Activated CD8-positive, alpha-beta T cell treated with anti-CD3 and anti-CD28 coated beads for 36 hours (primary cell): ENCODE measurements at regions not wholly inside any gene's neighbourhood (a gene's known extent, or its start where the extent isn't known, plus 50 kb on each side); places are given as distances from the start of the nearest gene placed in this dataset.
"Not testable (repeated sequence)": the region's sequence is repeated elsewhere in the genome, so short reads cannot be mapped to it uniquely, and the experiment has no call there.

ENCODE experiments used
- ATAC-seq: fragments of 200-7000 bp; cut with Tn5 transposase; one replicate; pipeline ENCODE4 v1.10.0; 2021; ENCODE audit warnings: mild to moderate bottlenecking, moderate library complexity
- CTCF ChIA-PET: fragments of 350-600 bp; sonication (Branson Sonifier 250); formaldehyde crosslinking; loops from one replicate; lab custom pipeline; 2021; ENCODE audit warnings: antibody characterized with exemption; lab: Charles Lee
- POLR2A ChIA-PET: fragments of 350-600 bp; sonication (Branson Sonifier 250); formaldehyde crosslinking; loops from one replicate; lab custom pipeline; 2021; ENCODE audit warnings: antibody characterized with exemption; lab: Charles Lee
- DNase-seq: peaks from one replicate; pipeline ENCODE4 v3.0.0-alpha.2; 2020
- H3K27ac Mint-ChIP-seq: one replicate; pipeline ENCODE4 v1.8.0; 2021; ENCODE audit warnings: mild to moderate bottlenecking, mixed read lengths
- H3K27me3 Mint-ChIP-seq: one replicate; pipeline ENCODE4 v1.8.0; 2021; ENCODE audit warnings: mixed read lengths
- H3K36me3 Mint-ChIP-seq: one replicate; pipeline ENCODE4 v1.8.0; 2021; ENCODE audit warnings: low read depth, mixed read lengths
- H3K4me1 Mint-ChIP-seq: one replicate; pipeline ENCODE4 v1.8.0; 2021; ENCODE audit warnings: low read depth, mixed read lengths
- H3K4me3 Mint-ChIP-seq: one replicate; pipeline ENCODE4 v1.8.0; 2021; ENCODE audit warnings: mild to moderate bottlenecking, moderate library complexity, mixed read lengths
- H3K9me3 Mint-ChIP-seq: one replicate; pipeline ENCODE4 v1.8.0; 2021; ENCODE audit warnings: mixed read lengths
- intact Hi-C: fragments of 100-400 bp; cut with micrococcal nuclease; formaldehyde crosslinking; loops from one replicate; pipeline ENCODE4 v1.10.0; 2022
- TF ChIP-seq, protein P1 (sequence below): fragments of 200-600 bp; IDR thresholded peaks from one replicate; pipeline ENCODE4 v1.8.0; 2022; ENCODE audit warnings: antibody characterized with exemption, mild to moderate bottlenecking

DNA sequence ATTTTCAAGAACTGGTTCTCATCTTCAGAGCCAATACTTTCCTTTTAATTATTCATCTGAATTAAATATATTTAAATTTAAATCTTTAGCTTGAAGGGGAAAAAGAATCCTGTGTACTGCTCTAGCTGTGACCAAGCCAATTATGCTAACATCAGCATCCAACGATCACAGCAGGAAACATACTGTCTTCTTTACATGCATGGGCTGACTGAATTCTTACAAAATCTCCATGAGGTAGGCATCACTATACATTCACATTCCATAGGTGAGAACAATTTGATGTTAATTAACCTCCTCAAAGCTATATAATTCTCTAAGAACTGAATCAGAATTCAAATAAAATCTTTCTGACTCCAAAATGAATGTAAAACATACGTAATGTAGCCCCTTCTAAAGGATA lies 118.8 kb upstream of the MAP2 start:
- no peak overlapping the region for H3K27ac Mint-ChIP-seq
- no peaks in the 10 kb centered on the region for H3K27me3 Mint-ChIP-seq
- DNase-seq (no peak), ATAC-seq (no peak)
- H3K4me1 Mint-ChIP-seq = no peaks in the 10 kb centered on the region
- no peaks in the 10 kb centered on the region for H3K36me3 Mint-ChIP-seq
- CTCF ChIA-PET = interaction anchor here (1.7 kb wide), 1 partner anchor 29 kb away, joined by 5 read pairs; no protein-coding TSS in a partner anchor
- POLR2A ChIA-PET = no interaction called here
- H3K9me3 Mint-ChIP-seq = no peaks in the 10 kb centered on the region
- intact Hi-C loops = no loop called here
- TF ChIP-seq, protein P1, sequence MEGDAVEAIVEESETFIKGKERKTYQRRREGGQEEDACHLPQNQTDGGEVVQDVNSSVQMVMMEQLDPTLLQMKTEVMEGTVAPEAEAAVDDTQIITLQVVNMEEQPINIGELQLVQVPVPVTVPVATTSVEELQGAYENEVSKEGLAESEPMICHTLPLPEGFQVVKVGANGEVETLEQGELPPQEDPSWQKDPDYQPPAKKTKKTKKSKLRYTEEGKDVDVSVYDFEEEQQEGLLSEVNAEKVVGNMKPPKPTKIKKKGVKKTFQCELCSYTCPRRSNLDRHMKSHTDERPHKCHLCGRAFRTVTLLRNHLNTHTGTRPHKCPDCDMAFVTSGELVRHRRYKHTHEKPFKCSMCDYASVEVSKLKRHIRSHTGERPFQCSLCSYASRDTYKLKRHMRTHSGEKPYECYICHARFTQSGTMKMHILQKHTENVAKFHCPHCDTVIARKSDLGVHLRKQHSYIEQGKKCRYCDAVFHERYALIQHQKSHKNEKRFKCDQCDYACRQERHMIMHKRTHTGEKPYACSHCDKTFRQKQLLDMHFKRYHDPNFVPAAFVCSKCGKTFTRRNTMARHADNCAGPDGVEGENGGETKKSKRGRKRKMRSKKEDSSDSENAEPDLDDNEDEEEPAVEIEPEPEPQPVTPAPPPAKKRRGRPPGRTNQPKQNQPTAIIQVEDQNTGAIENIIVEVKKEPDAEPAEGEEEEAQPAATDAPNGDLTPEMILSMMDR = no peak
- H3K4me3 Mint-ChIP-seq = no peak overlapping the region

DNA sequence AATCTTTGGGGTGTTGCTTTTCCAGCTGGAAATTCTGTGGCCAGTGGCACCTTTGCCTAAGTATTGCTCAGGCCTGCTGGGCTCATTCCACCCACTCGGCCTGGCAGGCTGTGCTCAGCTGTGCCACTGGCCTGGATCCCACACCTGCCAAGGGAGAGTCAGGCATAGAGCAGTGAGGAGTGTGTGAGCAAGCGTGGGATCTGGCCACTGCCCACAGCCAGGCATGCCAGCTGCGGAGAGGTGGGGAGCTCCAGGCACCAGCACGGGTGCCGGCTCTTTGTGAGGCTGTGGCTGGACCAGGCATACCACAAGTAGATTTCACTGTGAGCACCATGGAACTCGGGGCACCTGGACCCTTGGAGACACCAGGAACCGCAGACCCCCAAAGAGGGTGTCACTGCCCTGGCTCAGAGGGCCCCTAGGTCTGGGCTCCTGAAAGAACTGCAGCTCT lies 118.1 kb upstream of the MAP2 start:
- TF ChIP-seq, protein P1 = no peak
- intact Hi-C loops = no loop called here
- CTCF ChIA-PET = interaction anchor here (1.7 kb wide), 1 partner anchor 28 kb away, joined by 5 read pairs; no protein-coding TSS in a partner anchor
- no peak overlapping the region for H3K4me3 Mint-ChIP-seq
- no peaks in the 10 kb centered on the region for H3K9me3 Mint-ChIP-seq
- no peaks in the 10 kb centered on the region for H3K36me3 Mint-ChIP-seq
- no peak for DNase-seq
- no peak overlapping the region for H3K27ac Mint-ChIP-seq
- no peaks in the 10 kb centered on the region for H3K27me3 Mint-ChIP-seq
- H3K4me1 Mint-ChIP-seq = no peaks in the 10 kb centered on the region
- no peak for ATAC-seq
- POLR2A ChIA-PET = no interaction called here

DNA sequence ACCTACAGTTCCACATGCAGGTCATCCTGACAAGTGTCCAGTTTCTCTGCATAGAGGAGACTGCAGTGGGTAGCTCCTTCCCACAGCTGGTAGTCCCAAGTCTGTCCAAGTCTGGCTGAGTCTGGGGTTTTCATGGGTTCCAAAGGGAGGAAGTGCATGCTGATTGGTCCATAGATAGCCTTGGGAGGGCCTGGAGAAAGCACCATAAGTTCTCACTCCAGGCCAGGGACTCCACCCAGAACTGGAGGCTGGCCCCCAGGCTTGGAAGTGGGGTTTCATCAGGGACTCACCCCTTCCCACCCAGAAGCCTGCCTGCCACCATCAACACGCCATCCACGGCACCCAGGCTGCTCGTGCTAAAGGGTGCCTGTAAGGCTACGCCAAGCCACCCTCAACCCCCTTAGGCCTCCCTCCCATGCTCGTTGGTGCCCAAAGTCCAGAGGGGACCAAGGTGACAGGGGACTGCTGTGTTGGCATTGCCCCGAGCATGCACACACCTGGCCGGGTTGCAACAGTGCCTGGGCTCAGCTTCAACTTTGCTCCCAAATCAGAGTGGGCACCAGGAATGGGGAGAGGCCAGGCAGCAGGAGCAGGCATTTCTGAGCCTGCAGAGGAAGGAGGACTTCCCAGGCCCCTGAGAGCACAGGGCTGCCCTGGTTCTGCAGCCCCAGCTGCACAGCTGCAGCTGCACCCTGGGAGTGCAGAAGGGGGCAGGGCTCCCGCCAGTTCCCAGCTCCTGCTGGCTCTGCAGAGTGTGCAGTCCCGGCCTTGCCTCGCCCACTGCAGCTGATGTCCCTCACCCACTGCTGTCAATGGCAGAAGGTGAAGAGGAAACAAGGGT lies 116.5 kb upstream of the MAP2 start:
- DNase-seq (no peak), ATAC-seq (no peak)
- ChIA-PET POLR2A (no interaction called here), CTCF (no interaction called here)
- Mint-ChIP-seq H3K4me3 (no peak overlapping the region), H3K27me3 (no peaks in the 10 kb centered on the region), H3K27ac (no peak overlapping the region), H3K9me3 (no peaks in the 10 kb centered on the region), H3K4me1 (no peaks in the 10 kb centered on the region), H3K36me3 (no peaks in the 10 kb centered on the region)
- intact Hi-C loops = no loop called here
- TF ChIP-seq, protein P1 = no peak

DNA sequence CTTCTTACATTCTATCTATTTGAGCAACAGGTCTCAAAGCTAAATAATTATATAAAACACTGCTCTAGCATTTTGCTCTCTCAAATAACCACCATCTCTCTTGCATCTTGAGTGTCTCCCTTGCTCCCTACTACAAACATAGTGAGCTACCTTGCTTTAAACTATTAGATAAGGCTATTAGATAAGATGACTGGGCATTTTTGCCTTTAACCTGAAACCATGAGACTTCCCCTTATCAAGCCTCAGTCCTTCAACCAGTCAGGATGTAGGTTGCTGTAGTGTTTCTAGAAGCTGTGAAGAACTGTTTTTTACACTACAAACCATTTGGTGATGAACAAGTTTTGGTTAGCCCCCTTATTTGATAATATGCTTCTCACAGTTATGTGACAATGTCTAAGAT lies 115.4 kb upstream of the MAP2 start:
- H3K4me3 Mint-ChIP-seq = no peak overlapping the region
- ChIA-PET POLR2A (interaction anchor here (0.6 kb wide), 1 partner anchor 19 kb away, joined by 3 read pairs; no protein-coding TSS in a partner anchor), CTCF (no interaction called here)
- H3K27ac Mint-ChIP-seq = no peak overlapping the region
- H3K27me3 Mint-ChIP-seq = no peaks in the 10 kb centered on the region
- ATAC-seq (no peak), DNase-seq (no peak)
- TF ChIP-seq, protein P1 = no peak
- intact Hi-C loops = no loop called here
- H3K9me3 Mint-ChIP-seq = no peaks in the 10 kb centered on the region
- H3K4me1 Mint-ChIP-seq = no peaks in the 10 kb centered on the region
- H3K36me3 Mint-ChIP-seq = no peaks in the 10 kb centered on the region

DNA sequence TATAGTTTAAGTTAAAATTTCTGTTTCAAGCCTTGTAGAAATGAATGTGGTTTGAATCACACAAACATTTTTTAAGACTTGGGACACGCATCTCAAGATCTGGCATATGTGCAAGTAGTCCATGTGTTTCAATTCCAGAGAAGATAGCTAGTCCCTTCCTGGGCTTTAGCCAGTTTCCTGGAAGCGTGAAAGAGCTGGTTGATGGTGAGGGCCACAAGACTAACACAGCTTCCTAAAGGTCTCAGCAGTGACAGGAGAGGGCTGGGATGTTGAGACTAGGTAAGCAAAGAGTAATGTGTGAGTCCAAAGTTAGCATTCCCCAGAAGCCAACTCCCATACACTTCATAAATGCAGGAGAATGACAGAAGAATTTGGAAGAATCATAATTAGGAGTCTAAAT lies 111.9 kb upstream of the MAP2 start:
- Mint-ChIP-seq H3K27me3 (no peaks in the 10 kb centered on the region), H3K4me1 (no peaks in the 10 kb centered on the region), H3K4me3 (no peak overlapping the region), H3K9me3 (no peaks in the 10 kb centered on the region), H3K36me3 (no peaks in the 10 kb centered on the region), H3K27ac (no peak overlapping the region)
- DNase-seq (no peak), ATAC-seq (no peak)
- ChIA-PET CTCF (no interaction called here), POLR2A (no interaction called here)
- TF ChIP-seq, protein P1 = no peak
- intact Hi-C loops = no loop called here

DNA sequence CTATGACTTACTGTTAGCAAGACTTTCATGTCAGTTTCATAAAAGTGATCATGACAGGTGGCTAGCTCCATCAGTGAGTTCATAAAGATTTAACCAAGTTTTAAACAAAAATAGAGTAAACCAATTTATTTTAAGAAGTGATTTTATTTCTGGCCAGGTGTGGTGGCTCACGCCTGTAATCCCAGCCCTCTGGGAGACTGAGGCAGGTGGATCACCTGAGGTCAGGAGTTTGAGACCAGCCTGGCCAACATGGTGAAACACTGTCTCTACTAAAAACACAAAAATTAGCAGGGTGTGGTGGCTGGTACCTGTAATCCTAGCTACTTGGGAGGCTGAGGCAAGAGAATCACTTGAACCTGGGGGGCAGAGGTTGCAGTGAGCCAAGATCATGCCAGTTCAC lies 111.4 kb upstream of the MAP2 start:
- H3K4me3 Mint-ChIP-seq, H3K36me3 Mint-ChIP-seq, CTCF ChIA-PET, intact Hi-C loops, POLR2A ChIA-PET, H3K4me1 Mint-ChIP-seq, H3K27ac Mint-ChIP-seq, ATAC-seq, H3K27me3 Mint-ChIP-seq, DNase-seq, H3K9me3 Mint-ChIP-seq: not testable (repeated sequence)
